RPMI8226 (cell line): ENCODE measurements at regions not wholly inside any gene's neighbourhood (a gene's known extent, or its start where the extent isn't known, plus 50 kb on each side); places are given as distances from the start of the nearest gene placed in this dataset.
"Not testable (repeated sequence)": the region's sequence is repeated elsewhere in the genome, so short reads cannot be mapped to it uniquely, and the experiment has no call there.

Source experiments
- DNase-seq: peaks from one replicate; pipeline ENCODE4 v3.0.0-alpha.2; 2015

- no peak for DNase-seq
Measured at GRCh38 chr12:113725557-113725876, 240.6 kb downstream of the RBM19 start.

GRCh38 chr12:113724794-113725556 is 241.2 kb downstream of the RBM19 start:
- no peak for DNase-seq

GRCh38 chr12:113723631-113724030 is 242.5 kb downstream of the RBM19 start:
- no peak for DNase-seq

GRCh38 chr12:113722747-113723146 is 243.4 kb downstream of the RBM19 start:
- DNase-seq: no peak

- DNase-seq: no peak
Measured at GRCh38 chr12:113720629-113721028, 245.5 kb downstream of the RBM19 start.

GRCh38 chr12:113719911-113720591 is 246.1 kb downstream of the RBM19 start:
- DNase-seq: no peak

- DNase-seq: no peak
Measured at GRCh38 chr12:113713156-113713555, 241.5 kb upstream of the LHX5 start.

GRCh38 chr12:113712481-113712880 is 240.8 kb upstream of the LHX5 start:
- DNase-seq: no peak

- no peak for DNase-seq
Measured at GRCh38 chr12:113710216-113710615, 238.5 kb upstream of the LHX5 start.

GRCh38 chr12:113709456-113709855 is 237.8 kb upstream of the LHX5 start:
- DNase-seq: no peak

- no peak for DNase-seq
Measured at GRCh38 chr12:113702836-113703235, 231.2 kb upstream of the LHX5 start.

- DNase-seq: no peak
Measured at GRCh38 chr12:113702276-113702675, 230.6 kb upstream of the LHX5 start.

GRCh38 chr12:113700943-113701342 is 229.3 kb upstream of the LHX5 start:
- DNase-seq: no peak

- DNase-seq: not testable (repeated sequence)
Measured at GRCh38 chr12:113699984-113700383, 228.3 kb upstream of the LHX5 start.

- no peak for DNase-seq
Measured at GRCh38 chr12:113698510-113698858, 226.8 kb upstream of the LHX5 start.

GRCh38 chr12:113697651-113698509 is 226.2 kb upstream of the LHX5 start:
- no peak for DNase-seq

GRCh38 chr12:113697104-113697503 is 225.4 kb upstream of the LHX5 start:
- DNase-seq: no peak

GRCh38 chr12:113693693-113694092 is 222.0 kb upstream of the LHX5 start:
- no peak for DNase-seq

- DNase-seq: no peak
Measured at GRCh38 chr12:113689047-113689610, 217.5 kb upstream of the LHX5 start.

GRCh38 chr12:113688313-113688712 is 216.6 kb upstream of the LHX5 start:
- DNase-seq: no peak

GRCh38 chr12:113684908-113685782 is 213.5 kb upstream of the LHX5 start:
- no peak for DNase-seq
